ENCODE measurements at regions not wholly inside any gene's neighbourhood (a gene's known extent, or its start where the extent isn't known, plus 50 kb on each side); places are given as distances from the start of the nearest gene placed in this dataset.

- no peak for DNase-seq (ENCODE audit: low spot score)
- no peak for TF ChIP-seq CTCF (IDR thresholded peaks at IDR 0.05; ENCODE audit: low read depth, low read length, missing input control)
- TF ChIP-seq NR2F2 (IDR thresholded peaks at IDR 0.05), result no peak
- TF ChIP-seq FOXA2 (IDR thresholded peaks at IDR 0.05), result no peak
- no peak for TF ChIP-seq REST (IDR thresholded peaks at IDR 0.05)
- TF ChIP-seq RAD21 (IDR thresholded peaks at IDR 0.05), result no peak
- TF ChIP-seq JUND (IDR thresholded peaks at IDR 0.05), result no peak
- TF ChIP-seq MAX (IDR thresholded peaks at IDR 0.05), result no peak
- TF ChIP-seq TAF1 (conservative IDR thresholded peaks at IDR 0.05), result no peak
- TF ChIP-seq HNF4A (conservative IDR thresholded peaks at IDR 0.05), result no peak
- TF ChIP-seq FOXA1 (IDR thresholded peaks at IDR 0.05), result no peak
- TF ChIP-seq YY1 (IDR thresholded peaks at IDR 0.05), result no peak
- no peak for TF ChIP-seq SP1 (IDR thresholded peaks at IDR 0.05)
- no peak for TF ChIP-seq HNF4G (IDR thresholded peaks at IDR 0.05)
- TF ChIP-seq RXRA (IDR thresholded peaks at IDR 0.05), result no peak
- Histone ChIP-seq H3K4me1 (ENCODE audit: control insufficient read depth in 4 of 4, insufficient read depth in 4 of 4, low read length in 3 of 4) (no peaks in the 10 kb centered on the region), H3K9ac (ENCODE audit: low read depth in 1 of 2, low read length in 2 of 2) (no peak overlapping the region), H3K27ac (ENCODE audit: low read depth in 1 of 2, low read length in 2 of 2) (no peak overlapping the region), H3K27me3 (ENCODE audit: control insufficient read depth in 4 of 4, insufficient read depth in 4 of 4, low read length in 3 of 4) (no peaks in the 10 kb centered on the region), H3K36me3 (ENCODE audit: control insufficient read depth in 4 of 4, insufficient read depth in 3 of 4, low read depth in 1 of 4, low read length in 3 of 4) (no peaks in the 10 kb centered on the region), H3K4me3 (ENCODE audit: low read depth in 1 of 3, low read length in 3 of 3) (no peak overlapping the region), H3K9me3 (ENCODE audit: control insufficient read depth in 4 of 4, low read length in 3 of 4) (peaks cover 0 to 7% (median 5%) of the 10 kb centered on the region in 4 donors)
- WGBS, result 58% methylated on average over 2 of the region's 2 CpGs
These were observed 234.4 kb upstream of the KCNK2 start for GRCh38 chr1:214848101-214848500.

- H3K36me3 ChIP-seq (ENCODE audit: control insufficient read depth in 4 of 4, insufficient read depth in 3 of 4, low read depth in 1 of 4, low read length in 3 of 4), result no peaks in the 10 kb centered on the region
- H3K27ac ChIP-seq (ENCODE audit: low read depth in 1 of 2, low read length in 2 of 2), result no peak overlapping the region
- H3K9ac ChIP-seq (ENCODE audit: low read depth in 1 of 2, low read length in 2 of 2), result no peak overlapping the region
- H3K27me3 ChIP-seq (ENCODE audit: control insufficient read depth in 4 of 4, insufficient read depth in 4 of 4, low read length in 3 of 4), result no peaks in the 10 kb centered on the region
- H3K4me3 ChIP-seq (ENCODE audit: low read depth in 1 of 3, low read length in 3 of 3), result no peak overlapping the region
- no peaks in the 10 kb centered on the region for H3K4me1 ChIP-seq (ENCODE audit: control insufficient read depth in 4 of 4, insufficient read depth in 4 of 4, low read length in 3 of 4)
- peaks cover 0 to 7% (median 5%) of the 10 kb centered on the region in 4 donors for H3K9me3 ChIP-seq (ENCODE audit: control insufficient read depth in 4 of 4, low read length in 3 of 4)
- WGBS, result 78% methylated on average over 3 of the region's 3 CpGs
- TF ChIP-seq RAD21 (IDR thresholded peaks at IDR 0.05) (no peak), ATF3 (IDR thresholded peaks at IDR 0.05) (no peak), GABPA (IDR thresholded peaks at IDR 0.05 in 1 of 2, conservative IDR thresholded peaks at IDR 0.05 in 1 of 2) (no peak), REST (IDR thresholded peaks at IDR 0.05) (no peak)
- no peak for DNase-seq (ENCODE audit: low spot score)
These were observed 232.0 kb upstream of the KCNK2 start for GRCh38 chr1:214850432-214851050.

Measured in liver (tissue), 8 donors.